SU-DHL-6 (cell line): ENCODE measurements at regions not wholly inside any gene's neighbourhood (a gene's known extent, or its start where the extent isn't known, plus 50 kb on each side); places are given as distances from the start of the nearest gene placed in this dataset.

Source experiments
- CTCF ChIP-seq: fragments of 200-600 bp; sonication (generic); IDR thresholded peaks from one replicate; pipeline ENCODE4 v1.5.1; 2017; ENCODE audit warnings: antibody characterized with exemption, mild to moderate bottlenecking, low read length, moderate library complexity; ENCODE audit not compliant: insufficient read depth, poor library complexity, severe bottlenecking
- EZH2phosphoT487 ChIP-seq: fragments of 200-600 bp; sonication (generic), shearing (Covaris generic); conservative IDR thresholded peaks from 2 replicates; pipeline ENCODE4 v1.6.1; 2018; ENCODE audit warnings: mild to moderate bottlenecking, antibody characterized with exemption, low read length, moderate library complexity, mixed read lengths

GRCh38 chr18:60686142-60686541, 313.6 kb upstream of the MC4R start:
- TF ChIP-seq CTCF = no peak
- TF ChIP-seq EZH2phosphoT487 = no peak
